Retinal pigment epithelial cell (primary cell): ENCODE measurements at regions not wholly inside any gene's neighbourhood (a gene's known extent, or its start where the extent isn't known, plus 50 kb on each side); places are given as distances from the start of the nearest gene placed in this dataset.

Experiments used
- DNase-seq: peaks from one replicate; pipeline ENCODE4 v3.0.0-alpha.2; 2010; ENCODE audit warnings: low read depth
- H3K4me3 ChIP-seq: 2 replicates; pipeline ENCODE4 v1.5.1; 2011; ENCODE audit warnings: mild to moderate bottlenecking, low read length, control low read depth, moderate library complexity
- TF ChIP-seq, protein P1 (sequence below): conservative IDR thresholded peaks from 2 replicates; pipeline ENCODE4 v1.5.1; 2011; ENCODE audit warnings: low read depth, low read length, control low read depth, inconsistent platforms

GRCh38 chr5:124669956-124670721 lies 76.3 kb downstream of the ZNF608 start:
- DNase-seq: peak; percentile 71
- TF ChIP-seq, protein P1, sequence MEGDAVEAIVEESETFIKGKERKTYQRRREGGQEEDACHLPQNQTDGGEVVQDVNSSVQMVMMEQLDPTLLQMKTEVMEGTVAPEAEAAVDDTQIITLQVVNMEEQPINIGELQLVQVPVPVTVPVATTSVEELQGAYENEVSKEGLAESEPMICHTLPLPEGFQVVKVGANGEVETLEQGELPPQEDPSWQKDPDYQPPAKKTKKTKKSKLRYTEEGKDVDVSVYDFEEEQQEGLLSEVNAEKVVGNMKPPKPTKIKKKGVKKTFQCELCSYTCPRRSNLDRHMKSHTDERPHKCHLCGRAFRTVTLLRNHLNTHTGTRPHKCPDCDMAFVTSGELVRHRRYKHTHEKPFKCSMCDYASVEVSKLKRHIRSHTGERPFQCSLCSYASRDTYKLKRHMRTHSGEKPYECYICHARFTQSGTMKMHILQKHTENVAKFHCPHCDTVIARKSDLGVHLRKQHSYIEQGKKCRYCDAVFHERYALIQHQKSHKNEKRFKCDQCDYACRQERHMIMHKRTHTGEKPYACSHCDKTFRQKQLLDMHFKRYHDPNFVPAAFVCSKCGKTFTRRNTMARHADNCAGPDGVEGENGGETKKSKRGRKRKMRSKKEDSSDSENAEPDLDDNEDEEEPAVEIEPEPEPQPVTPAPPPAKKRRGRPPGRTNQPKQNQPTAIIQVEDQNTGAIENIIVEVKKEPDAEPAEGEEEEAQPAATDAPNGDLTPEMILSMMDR: no peak
- H3K4me3 ChIP-seq: no peak overlapping the region

DNA sequence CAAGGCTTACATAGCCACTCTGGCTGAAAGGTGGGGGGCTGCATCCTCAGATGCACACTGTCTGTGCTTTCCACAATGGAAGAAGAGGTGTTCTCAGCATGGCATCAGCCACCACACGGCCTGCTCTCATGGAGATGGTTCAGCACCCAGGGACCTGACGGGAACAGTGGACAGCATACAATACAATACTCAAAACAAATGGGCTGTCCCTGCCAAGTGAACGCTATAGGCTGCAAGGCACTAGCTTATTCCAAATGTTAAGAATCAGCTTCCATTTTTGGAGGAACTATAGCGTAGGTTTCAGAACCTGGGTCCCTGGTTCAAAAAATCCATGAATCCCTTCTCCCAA lies 77.2 kb downstream of the ZNF608 start:
- TF ChIP-seq, protein P1: no peak
- no peak overlapping the region for H3K4me3 ChIP-seq

DNA sequence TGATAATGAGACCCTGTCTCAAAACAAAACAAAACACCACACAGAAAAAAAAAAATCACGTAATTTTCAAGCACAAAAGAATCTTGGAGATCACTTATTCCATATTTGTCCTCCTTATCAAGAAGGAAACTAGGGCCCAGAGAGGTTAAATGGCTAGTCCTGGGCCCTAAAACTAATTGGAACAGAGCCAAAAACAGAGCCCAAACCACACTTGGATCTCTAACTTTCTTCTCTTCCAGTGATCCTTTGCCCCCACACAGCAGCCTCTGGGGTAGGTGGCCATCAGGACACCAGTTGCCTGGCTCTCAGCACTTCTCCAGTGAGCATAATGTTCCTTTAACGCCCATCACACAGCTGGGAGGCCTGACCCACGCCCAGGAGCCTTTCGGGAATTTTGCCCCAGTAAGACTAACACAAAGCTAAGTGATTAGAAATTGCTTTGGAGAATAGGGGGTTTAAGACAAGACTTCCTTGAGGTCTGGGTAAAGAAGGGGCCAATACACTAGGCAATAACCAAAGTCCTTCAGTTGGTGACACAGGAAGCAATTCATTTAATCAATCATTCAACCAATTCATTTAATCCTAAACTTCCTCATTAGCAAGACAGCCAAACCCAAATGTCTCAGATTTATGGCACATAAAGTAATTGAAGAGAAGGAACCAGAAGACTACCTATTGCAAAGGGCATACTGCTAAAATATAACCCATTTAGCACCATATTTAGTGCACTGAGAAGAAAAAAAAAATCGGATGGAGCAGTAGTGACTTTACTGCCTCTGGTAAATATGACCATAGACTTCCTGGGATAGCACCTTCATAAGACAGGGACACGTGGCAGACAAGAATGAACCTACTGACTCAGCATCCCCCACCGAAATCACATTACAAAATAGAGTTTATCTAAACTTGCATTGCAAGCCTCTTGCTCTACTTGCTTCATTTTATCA lies 77.8 kb downstream of the ZNF608 start:
- TF ChIP-seq, protein P1: no peak
- DNase-seq: no peak
- H3K4me3 ChIP-seq: no peak overlapping the region

More for the DNA sequence above, 77.2 kb downstream of the ZNF608 start:
- DNase-seq: no peak

- TF ChIP-seq, protein P1: no peak
- no peak overlapping the region for H3K4me3 ChIP-seq
- no peak for DNase-seq
Observed at GRCh38 chr5:124665625-124666024, 80.8 kb downstream of the ZNF608 start.

GRCh38 chr5:124665035-124665434 lies 81.4 kb downstream of the ZNF608 start:
- no peak overlapping the region for H3K4me3 ChIP-seq
- no peak for DNase-seq
- TF ChIP-seq, protein P1: no peak

DNA sequence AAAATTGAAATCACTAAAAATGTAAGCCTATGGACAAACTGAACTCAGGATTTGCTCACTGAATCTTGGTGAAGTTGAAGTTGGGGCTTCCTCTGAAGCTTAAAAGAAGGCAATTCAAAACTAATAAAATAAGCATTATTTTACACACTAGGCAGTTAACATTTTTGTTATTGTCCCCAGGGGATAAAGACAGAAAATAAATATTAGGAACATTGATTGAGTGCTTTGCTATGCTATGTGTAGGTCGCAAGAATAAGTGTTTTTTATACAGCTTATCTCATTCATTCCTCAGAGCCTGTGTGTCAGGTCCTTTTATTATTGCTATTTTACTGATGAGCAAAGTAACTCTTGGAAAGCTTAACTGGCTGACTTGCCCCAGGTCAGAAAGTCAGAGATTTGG lies 82.2 kb downstream of the ZNF608 start:
- DNase-seq: no peak
- TF ChIP-seq, protein P1: no peak
- H3K4me3 ChIP-seq: no peak overlapping the region
